GM23248 (cell line): ENCODE measurements at regions not wholly inside any gene's neighbourhood (a gene's known extent, or its start where the extent isn't known, plus 50 kb on each side); places are given as distances from the start of the nearest gene placed in this dataset.

Experiments
- EZH2 ChIP-seq: fragments of 200-600 bp; sonication (generic); IDR thresholded peaks from 2 replicates; pipeline ENCODE4 v1.6.1; 2018; ENCODE audit warnings: antibody characterized with exemption, mild to moderate bottlenecking; ENCODE audit not compliant: insufficient read depth, poor library complexity, severe bottlenecking
- EZH2phosphoT487 ChIP-seq: fragments of 200-600 bp; sonication (generic); IDR thresholded peaks from 2 replicates; pipeline ENCODE4 v1.6.1; 2018; ENCODE audit warnings: antibody characterized with exemption, moderate library complexity, mild to moderate bottlenecking, low read depth; ENCODE audit not compliant: insufficient read depth

DNA sequence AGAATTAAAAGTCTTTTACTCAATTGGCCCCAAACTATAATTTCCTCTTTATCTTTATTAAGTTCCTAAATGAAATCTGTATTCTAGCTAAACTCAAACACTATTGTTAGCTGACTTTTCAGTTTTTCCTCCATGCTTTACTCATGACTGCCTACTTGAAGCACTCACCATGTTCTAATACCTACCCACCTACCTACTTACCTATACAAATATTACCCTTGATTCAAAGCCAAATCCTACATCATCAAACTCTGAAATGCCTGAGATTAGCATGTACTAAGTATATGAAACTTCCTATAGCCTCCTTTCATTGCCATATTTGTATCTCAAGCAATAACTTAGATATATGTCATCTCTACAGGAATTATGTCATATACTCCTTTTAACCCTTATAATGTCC is 259.7 kb downstream of the HDGFL1 start:
- no peak for TF ChIP-seq EZH2
- TF ChIP-seq EZH2phosphoT487: no peak
